GM23338 (cell line): ENCODE measurements at regions not wholly inside any gene's neighbourhood (a gene's known extent, or its start where the extent isn't known, plus 50 kb on each side); places are given as distances from the start of the nearest gene placed in this dataset.

ENCODE experiments used
- CTCF ChIP-seq, 2 experiments: fragments of 200-600 bp in 1 of 2; sonication (generic) in 1 of 2; conservative IDR thresholded peaks; 2 replicates each; pipeline versions ENCODE4 v1.5.1 to v1.6.1; 2016 to 2017; ENCODE audit warnings: antibody characterized with exemption in 2 of 2, low read depth in 2 of 2, mild to moderate bottlenecking in 2 of 2, moderate library complexity in 1 of 2
- EZH2 ChIP-seq: fragments of 200-600 bp; sonication (generic); IDR thresholded peaks from one replicate; pipeline ENCODE4 v1.8.0; 2017; ENCODE audit warnings: antibody characterized with exemption, mild to moderate bottlenecking, low read depth; ENCODE audit not compliant: unreplicated experiment
- EZH2phosphoT487 ChIP-seq: fragments of 200-600 bp; sonication (generic); IDR thresholded peaks from one replicate; pipeline ENCODE4 v1.8.1; 2018; ENCODE audit warnings: antibody characterized with exemption; ENCODE audit not compliant: unreplicated experiment
- POLR2AphosphoS5 ChIP-seq: IDR thresholded peaks from 2 replicates; pipeline ENCODE4 v1.6.1; 2016; ENCODE audit warnings: antibody characterized with exemption, low read depth

DNA sequence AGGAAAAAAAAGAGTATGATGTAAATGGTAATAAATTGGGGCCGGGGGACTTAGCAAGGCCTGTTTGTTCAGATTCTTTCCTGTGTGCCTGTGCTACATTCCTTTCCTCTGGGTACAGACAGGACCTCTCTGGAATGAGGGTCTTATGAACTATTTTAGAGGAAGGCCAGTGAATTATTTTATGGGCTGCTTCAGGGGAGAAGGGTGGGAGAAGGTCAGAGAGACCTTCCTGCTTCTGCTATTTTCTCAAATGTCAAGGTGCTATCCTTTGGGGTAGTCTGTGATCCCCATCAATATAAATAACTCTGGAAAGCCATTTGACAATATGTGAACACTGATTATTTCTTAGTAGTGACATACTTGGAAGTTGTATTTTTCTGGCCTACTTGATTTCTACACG lies 426.5 kb downstream of the SH2D4B start:
- TF ChIP-seq CTCF (conservative IDR thresholded peaks at IDR 0.05; ENCODE audit: low read depth in 2 of 2) (no peak), EZH2phosphoT487 (no peak), POLR2AphosphoS5 (no peak), EZH2 (no peak)
